H1 (cell line): ENCODE measurements at regions not wholly inside any gene's neighbourhood (a gene's known extent, or its start where the extent isn't known, plus 50 kb on each side); places are given as distances from the start of the nearest gene placed in this dataset.
"Not testable (repeated sequence)": the region's sequence is repeated elsewhere in the genome, so short reads cannot be mapped to it uniquely, and the experiment has no call there.

ENCODE experiments used
- CHD7 ChIP-seq: fragments of 300-600 bp; sonication (generic); IDR thresholded peaks from 2 replicates; pipeline ENCODE4 v1.7.1; 2012; ENCODE audit warnings: low read length, moderate library complexity, mild to moderate bottlenecking, inconsistent platforms; ENCODE audit not compliant: insufficient replicate concordance
- CTCF ChIP-seq, 3 experiments: IDR thresholded peaks; 1 replicate in 2 of 3; 2 replicates in 1 of 3; pipeline versions ENCODE4 v1.5.1 to v1.6.1; 2011; ENCODE audit warnings: low read length in 3 of 3, mild to moderate bottlenecking in 3 of 3, inconsistent platforms in 2 of 3, low read depth in 1 of 3, moderate library complexity in 1 of 3; ENCODE audit not compliant: insufficient read depth in 1 of 3; ENCODE audit errors: control extremely low read depth in 1 of 3
- EZH2 ChIP-seq: fragments of 200-600 bp; sonication (generic); IDR thresholded peaks from 2 replicates; pipeline ENCODE4 v1.7.1; 2012; ENCODE audit warnings: low read depth, mild to moderate bottlenecking, moderate library complexity, low read length, inconsistent platforms; ENCODE audit not compliant: severe bottlenecking
- JUND ChIP-seq: IDR thresholded peaks from 2 replicates; pipeline ENCODE4 v1.6.1; 2011; ENCODE audit warnings: mild to moderate bottlenecking, improper control_type of control experiment, low read length
- POLR2A ChIP-seq, 2 experiments: IDR thresholded peaks; 1 replicate in 1 of 2; 2 replicates in 1 of 2; pipeline ENCODE4 v1.6.1; 2011; ENCODE audit warnings: low read depth in 2 of 2, low read length in 2 of 2, mild to moderate bottlenecking in 2 of 2; ENCODE audit errors: control extremely low read depth in 1 of 2
- POLR2AphosphoS5 ChIP-seq: IDR thresholded peaks from 2 replicates; pipeline ENCODE4 v1.6.1; 2011; ENCODE audit warnings: low read depth, low read length
- RFX5 ChIP-seq: IDR thresholded peaks from 2 replicates; pipeline ENCODE4 v1.6.1; 2011; ENCODE audit warnings: low read depth, low read length, improper control_type of control experiment, borderline replicate concordance
- SRF ChIP-seq: IDR thresholded peaks from 2 replicates; pipeline ENCODE4 v1.6.1; 2011; ENCODE audit warnings: mild to moderate bottlenecking, low read depth, low read length, moderate library complexity
- TF ChIP-seq, protein P1 (sequence below): IDR thresholded peaks from 2 replicates; pipeline ENCODE4 v1.6.1; 2012; ENCODE audit warnings: inconsistent platforms

DNA sequence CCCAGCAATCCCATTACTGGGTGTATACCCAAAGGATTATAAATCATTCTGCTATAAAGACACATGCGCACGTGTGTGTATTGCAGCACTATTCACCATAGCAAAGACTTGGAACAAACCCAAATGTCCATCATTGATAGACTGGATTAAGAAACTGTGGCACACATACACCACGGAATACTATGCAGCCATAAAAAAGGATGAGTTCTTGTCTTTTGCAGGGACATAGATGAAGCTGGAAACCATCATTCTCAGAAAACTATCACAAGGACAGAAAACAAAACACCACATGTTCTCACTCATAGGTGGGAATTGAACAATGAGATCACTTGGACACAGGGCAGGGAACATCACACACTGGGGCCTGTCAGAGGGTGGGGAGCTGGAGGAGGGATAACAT, 100.4 kb upstream of the ADO start:
- TF ChIP-seq POLR2A (IDR thresholded peaks at IDR 0.05; ENCODE audit: control extremely low read depth in 1 of 2, low read depth in 2 of 2, low read length in 2 of 2); CTCF (IDR thresholded peaks at IDR 0.05; ENCODE audit: control extremely low read depth in 1 of 3, insufficient read depth in 1 of 3, low read depth in 1 of 3, low read length in 3 of 3); SRF; EZH2; CHD7; RFX5; POLR2AphosphoS5; JUND: not testable (repeated sequence)
- TF ChIP-seq, protein P1, sequence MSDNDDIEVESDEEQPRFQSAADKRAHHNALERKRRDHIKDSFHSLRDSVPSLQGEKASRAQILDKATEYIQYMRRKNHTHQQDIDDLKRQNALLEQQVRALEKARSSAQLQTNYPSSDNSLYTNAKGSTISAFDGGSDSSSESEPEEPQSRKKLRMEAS: not testable (repeated sequence)
